Stimulated activated CD8-positive, alpha-beta memory T cell treated with anti-CD3 and anti-CD28 coated beads, Interleukin-4, amount 100 ng/mL, for 48 hours (primary cell): ENCODE measurements at regions not wholly inside any gene's neighbourhood (a gene's known extent, or its start where the extent isn't known, plus 50 kb on each side); places are given as distances from the start of the nearest gene placed in this dataset.
"Not testable (repeated sequence)": the region's sequence is repeated elsewhere in the genome, so short reads cannot be mapped to it uniquely, and the experiment has no call there.

Experiments
- DNase-seq: peaks from one replicate; pipeline ENCODE4 v3.0.0-alpha.2; 2020

GRCh38 chr9:87049929-87050608 lies 102.8 kb upstream of the GAS1 start:
- DNase-seq: not testable (repeated sequence)

GRCh38 chr9:87054999-87055686 lies 107.8 kb upstream of the GAS1 start:
- no peak for DNase-seq

GRCh38 chr9:87059772-87060171 lies 112.5 kb upstream of the GAS1 start:
- DNase-seq: no peak

- DNase-seq: no peak
Observed at GRCh38 chr9:87062746-87063145, 115.4 kb upstream of the GAS1 start.

GRCh38 chr9:87063246-87063645 lies 115.9 kb upstream of the GAS1 start:
- DNase-seq: no peak

DNA sequence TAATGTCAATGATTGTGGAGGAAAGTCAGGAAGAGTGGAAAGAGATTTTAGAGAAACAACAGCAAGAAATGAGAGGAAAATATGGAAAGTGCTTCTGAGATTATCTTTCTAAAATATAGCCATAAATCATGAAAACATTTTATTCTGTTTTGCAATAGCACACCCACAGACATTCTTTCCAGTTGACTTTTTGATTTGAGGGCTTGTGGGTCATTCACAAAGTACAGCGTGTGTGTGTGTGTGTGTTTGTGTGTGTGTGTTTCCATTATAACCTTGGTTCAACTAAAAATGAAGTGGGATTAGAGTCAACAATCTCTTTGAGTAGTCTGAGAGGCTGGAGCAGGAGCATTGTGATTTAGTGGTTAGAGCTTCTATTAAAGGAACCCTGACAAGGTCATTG lies 116.6 kb upstream of the GAS1 start:
- DNase-seq: no peak

DNA sequence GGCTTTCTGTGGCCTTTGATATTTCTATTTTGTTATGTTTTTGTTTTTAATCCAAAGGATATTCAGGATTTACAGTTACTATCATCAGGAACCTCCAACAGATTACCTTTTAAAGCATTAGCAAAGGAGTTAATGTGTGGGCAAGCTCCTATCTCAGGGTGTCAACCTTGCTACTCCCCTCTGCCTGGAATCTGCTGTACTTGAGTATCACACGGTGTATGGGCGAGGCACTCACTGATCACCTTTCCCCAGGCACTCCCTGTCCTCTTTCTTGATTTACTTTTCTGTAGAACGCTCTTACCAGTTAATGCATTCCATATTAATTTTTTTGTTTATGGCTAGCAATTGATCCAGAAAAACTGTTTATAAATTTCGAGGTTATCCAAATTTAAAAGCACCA lies 117.0 kb upstream of the GAS1 start:
- DNase-seq: no peak

- DNase-seq: no peak
Observed at GRCh38 chr9:87065981-87066380, 118.7 kb upstream of the GAS1 start.

- no peak for DNase-seq
Observed at GRCh38 chr9:87067426-87067825, 120.1 kb upstream of the GAS1 start.

DNA sequence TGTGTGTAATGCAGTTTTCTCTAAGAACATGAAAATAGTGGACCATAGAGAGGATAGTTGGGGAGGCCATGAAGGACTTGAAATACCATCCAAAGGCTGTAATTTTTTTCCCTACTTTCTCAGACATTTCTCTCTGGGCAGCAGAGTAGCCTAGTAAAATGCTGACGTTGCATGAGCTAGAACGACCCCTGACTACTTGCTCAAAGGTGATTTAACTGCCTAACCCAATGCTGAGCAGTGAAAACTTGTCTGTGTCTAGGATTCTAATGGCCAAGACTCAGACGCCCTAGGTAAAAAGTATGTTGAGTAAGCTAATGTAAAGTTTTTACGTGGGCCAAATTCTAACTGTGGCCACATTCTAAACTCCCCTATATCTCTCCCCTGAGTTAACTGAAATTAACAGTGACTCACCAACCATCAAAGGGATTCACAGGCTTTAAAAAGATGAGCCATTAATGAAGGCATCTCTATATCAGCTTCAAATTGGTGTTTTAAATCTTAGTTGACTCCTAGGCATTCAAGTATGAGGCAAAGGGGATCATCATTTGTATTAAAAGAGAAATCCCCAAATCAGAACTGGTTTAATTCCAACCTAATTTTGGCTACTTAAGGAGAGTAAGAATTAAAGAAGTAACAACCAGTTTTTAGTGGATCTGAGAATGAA lies 121.0 kb upstream of the GAS1 start:
- DNase-seq: no peak

DNA sequence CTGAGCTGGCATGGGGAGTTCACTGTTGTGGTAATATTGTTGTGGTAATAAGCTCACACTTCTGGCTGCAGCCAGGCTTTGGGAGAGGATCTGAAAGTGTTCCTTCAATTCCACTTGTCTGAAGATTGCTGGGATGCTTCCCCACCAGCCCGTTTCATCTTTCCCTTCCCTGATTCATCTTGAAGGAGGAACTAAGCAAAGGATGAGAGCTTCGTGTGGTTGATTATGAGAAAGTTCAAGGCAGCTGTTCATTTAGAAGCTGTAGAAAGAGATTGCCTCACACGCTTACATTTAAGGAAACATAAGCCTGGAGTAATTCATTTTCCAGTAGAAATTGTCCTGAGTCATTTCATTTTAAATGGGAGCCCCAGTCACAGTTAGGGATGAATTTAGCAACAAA lies 122.4 kb upstream of the GAS1 start:
- no peak for DNase-seq

- no peak for DNase-seq
Observed at GRCh38 chr9:87070336-87070735, 123.0 kb upstream of the GAS1 start.

DNA sequence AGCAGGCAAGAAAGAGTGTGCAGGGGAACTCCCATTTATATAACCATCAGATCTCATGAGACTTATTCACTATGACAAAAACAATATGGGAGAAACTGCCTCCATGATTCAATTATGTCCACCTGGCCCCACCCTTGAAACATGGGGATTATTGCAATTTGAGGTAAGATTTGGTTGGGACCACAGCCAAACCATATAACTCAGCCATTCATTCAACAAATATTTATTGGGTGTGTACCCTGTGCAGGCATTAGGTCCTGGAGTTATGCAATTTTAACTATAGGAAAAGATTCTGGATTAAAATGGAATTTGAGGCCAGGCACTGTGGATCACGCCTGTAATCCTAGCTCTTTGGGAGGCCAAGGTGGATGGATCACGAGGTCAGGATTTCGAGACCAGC lies 124.2 kb upstream of the GAS1 start:
- no peak for DNase-seq

DNA sequence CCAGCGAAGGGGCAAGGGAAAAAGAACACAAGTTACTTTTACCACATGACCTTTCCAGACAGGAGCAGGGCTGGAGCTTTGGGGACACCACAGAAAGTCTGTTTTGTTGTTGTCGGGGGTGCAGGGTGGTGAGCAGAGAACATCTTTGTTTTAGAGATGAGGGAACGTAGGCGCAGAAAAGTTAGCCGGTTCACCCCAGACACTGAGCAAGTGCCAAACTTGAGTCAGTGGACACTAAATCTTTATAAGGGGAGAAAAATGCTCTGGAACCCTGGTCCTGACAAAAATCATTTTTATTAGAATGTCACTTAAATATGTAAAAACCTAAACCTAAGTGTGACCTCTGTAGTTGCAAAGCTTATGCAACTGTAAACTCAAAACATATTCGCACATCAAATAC lies 126.4 kb upstream of the GAS1 start:
- no peak for DNase-seq

DNA sequence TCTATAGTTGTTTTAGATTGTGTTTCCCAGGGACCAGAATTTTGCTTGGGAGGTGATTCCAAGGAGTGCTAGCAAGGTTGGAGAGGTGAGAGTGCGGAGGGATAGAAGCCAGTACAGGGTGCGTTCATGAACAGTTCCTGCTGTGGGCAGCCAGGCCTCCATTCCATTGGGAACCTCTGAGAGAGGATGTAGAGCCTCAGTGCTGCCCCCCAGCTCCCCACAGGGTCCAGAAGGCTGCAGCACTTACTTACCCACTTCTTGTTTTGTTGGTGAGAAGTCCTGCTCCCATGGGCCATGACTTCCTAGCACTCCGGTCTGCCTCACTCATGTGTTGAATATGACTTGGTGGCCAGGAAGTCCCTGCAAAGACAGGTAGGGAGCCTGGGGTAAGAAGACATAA lies 128.2 kb upstream of the GAS1 start:
- no peak for DNase-seq

- DNase-seq: no peak
Observed at GRCh38 chr9:87076825-87077224, 129.5 kb upstream of the GAS1 start.

DNA sequence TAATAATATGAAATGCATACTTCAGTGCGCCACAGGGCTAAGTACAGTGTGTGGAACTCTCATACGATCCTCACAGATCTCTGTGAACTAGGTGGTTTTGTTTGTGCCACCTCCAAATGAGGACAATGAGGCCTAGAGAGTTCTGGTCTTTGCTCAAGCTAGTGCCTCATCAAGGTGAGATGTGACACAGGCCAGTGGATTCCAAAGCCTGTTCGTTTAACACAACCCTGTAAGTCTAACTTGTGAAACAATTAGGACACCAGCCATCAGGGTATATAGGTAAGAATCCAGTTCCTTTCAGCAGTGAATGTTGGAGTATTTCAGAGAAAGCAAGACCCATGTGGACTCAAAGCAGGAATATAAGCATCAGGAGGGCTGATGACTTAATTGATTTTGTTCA lies 130.7 kb upstream of the GAS1 start:
- DNase-seq: no peak

- DNase-seq: no peak
Observed at GRCh38 chr9:87080512-87081264, 133.4 kb upstream of the GAS1 start.

DNA sequence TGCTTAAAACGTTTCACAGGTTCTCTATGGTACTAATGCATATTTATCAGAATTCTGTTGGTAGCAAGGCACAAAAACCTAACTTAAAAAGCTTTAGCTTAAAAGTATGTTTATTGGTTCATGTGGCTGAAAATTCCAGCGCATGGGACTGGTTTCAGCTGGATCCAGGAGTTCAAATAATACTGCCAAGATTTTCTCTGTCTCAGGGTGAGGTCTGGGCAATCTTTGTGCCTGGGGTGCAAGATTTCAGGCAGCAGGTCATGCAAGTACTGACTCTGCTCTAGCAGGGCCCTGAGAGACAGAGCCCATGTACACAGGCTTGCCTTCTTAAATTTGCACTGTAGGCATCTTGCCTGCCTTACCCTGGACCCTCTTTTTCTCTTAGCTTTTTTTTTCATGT lies 134.2 kb upstream of the GAS1 start:
- no peak for DNase-seq

DNA sequence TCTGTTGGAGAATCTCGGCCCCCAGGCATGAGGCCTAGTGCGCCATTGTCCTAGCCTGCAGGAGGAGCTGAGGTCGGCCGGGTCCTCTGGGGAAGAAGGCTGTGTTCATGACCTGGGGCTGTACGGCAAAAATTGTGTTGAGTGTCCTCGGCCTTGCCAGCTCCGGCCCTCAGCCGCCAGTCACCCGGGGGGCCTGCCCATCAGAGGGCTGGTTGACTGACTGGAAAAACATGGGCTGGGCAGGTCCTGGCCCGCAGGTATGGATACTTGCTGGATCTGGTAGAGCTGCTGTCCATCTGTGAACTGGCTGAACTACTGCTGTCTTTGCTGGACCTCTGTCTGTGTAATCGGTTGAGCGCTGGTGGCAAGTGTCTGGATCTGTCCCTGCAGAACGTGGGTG lies 136.7 kb upstream of the GAS1 start:
- no peak for DNase-seq

DNA sequence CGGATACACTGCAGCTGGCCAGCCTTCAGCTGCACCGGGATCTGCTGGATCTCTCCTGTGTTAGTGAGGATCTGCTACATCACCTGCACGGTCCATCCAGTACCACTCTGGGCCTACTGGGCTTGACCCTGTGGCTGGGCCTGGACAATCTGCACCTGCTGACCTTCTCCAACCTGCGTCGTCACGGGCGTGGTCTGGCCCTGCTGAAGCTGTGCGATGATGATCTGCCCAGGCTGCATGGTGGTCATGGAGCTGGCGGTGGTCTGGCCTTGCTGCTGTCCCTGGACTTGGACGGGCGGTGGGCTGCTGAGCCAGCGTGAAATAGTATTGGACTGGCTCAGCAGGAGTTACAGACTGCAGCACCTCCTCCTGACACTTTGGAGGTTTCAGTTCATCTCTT lies 137.1 kb upstream of the GAS1 start:
- no peak for DNase-seq

DNA sequence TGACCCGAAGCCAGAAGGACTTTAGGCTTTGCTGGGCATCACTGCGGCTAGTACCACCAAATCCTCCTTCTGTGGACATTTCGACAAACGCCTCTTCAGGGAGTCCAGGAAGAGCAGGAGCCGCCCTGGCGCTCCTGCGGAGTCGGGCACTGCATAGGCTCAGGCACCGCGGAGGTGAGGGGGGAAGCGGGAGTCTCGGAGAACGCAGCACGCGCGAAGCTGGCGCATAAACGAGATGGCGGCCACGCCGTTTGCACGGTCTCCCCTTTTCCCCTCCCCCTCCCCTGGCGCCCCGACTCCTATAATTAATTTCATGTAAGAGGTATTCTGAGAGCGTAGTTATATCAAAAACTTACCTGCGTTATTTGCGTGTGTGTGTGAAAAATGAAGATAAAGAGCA lies 137.8 kb upstream of the GAS1 start:
- DNase-seq: no peak

DNA sequence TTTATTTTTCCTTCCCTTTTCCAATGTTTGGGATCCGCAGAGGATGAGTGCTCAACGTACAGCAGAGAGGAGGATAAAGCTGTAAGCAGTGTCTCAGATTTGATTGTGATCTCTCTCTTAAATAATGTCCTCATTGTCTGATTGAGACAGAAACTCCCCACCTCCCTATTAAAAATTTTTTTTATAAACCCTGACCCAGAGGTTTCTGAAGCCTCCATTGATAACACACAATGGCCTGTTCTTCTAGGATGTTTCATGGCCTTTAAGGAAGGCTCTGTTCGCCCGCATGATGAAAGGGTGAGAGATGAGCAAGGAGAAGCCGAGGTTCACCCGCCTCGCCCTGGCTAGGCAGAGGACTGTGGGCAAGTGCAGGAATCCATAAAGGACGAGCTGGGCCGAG lies 138.2 kb upstream of the GAS1 start:
- DNase-seq: no peak
